ENCODE measurements at regions not wholly inside any gene's neighbourhood (a gene's known extent, or its start where the extent isn't known, plus 50 kb on each side); places are given as distances from the start of the nearest gene placed in this dataset.
"Not testable (repeated sequence)": the region's sequence is repeated elsewhere in the genome, so short reads cannot be mapped to it uniquely, and the experiment has no call there.

- DNase-seq: peak in 1 of 5 donors; percentile 73
- no peak for FAIRE-seq
- no peaks in the 10 kb centered on the region for H3K36me3 ChIP-seq (ENCODE audit: control insufficient read depth in 2 of 3, insufficient read depth in 3 of 3, low read length in 3 of 3)
- H3K27me3 ChIP-seq (ENCODE audit: control insufficient read depth, insufficient read depth, low read length): no peaks in the 10 kb centered on the region
- H3K4me3 ChIP-seq (ENCODE audit: low read length in 3 of 3): no peak overlapping the region
- intact Hi-C loops (cut with DNase I): no loop called here
- no peak for TF ChIP-seq CTCF (IDR thresholded peaks at IDR 0.05; ENCODE audit: borderline replicate concordance, extremely low read depth, insufficient read depth)
- H3K9me3 ChIP-seq (ENCODE audit: control insufficient read depth in 2 of 3, insufficient read depth in 1 of 3, low read length in 3 of 3): no peaks in the 10 kb centered on the region
- H3K27ac ChIP-seq (ENCODE audit: low read depth in 2 of 2, low read length in 2 of 2): no peak overlapping the region
- peaks cover 0 to 10% (median 8%) of the 10 kb centered on the region in 3 donors for H3K4me1 ChIP-seq (ENCODE audit: control insufficient read depth in 2 of 3, insufficient read depth in 2 of 3, low read depth in 1 of 3, low read length in 3 of 3)
- no peak overlapping the region for H3K9ac ChIP-seq (ENCODE audit: low read length in 3 of 3)
Observed at GRCh38 chr9:136599074-136599531, 53.3 kb upstream of the NOTCH1 start.

GRCh38 chr9:136598390-136599073, 52.7 kb upstream of the NOTCH1 start:
- H3K27me3 ChIP-seq (ENCODE audit: control insufficient read depth, insufficient read depth, low read length); H3K36me3 ChIP-seq (ENCODE audit: control insufficient read depth in 2 of 3, insufficient read depth in 3 of 3, low read length in 3 of 3); H3K9ac ChIP-seq (ENCODE audit: low read length in 3 of 3); H3K4me1 ChIP-seq (ENCODE audit: control insufficient read depth in 2 of 3, insufficient read depth in 2 of 3, low read depth in 1 of 3, low read length in 3 of 3); FAIRE-seq; DNase-seq; H3K9me3 ChIP-seq (ENCODE audit: control insufficient read depth in 2 of 3, insufficient read depth in 1 of 3, low read length in 3 of 3); H3K4me3 ChIP-seq (ENCODE audit: low read length in 3 of 3); intact Hi-C loops (cut with DNase I); H3K27ac ChIP-seq (ENCODE audit: low read depth in 2 of 2, low read length in 2 of 2): not testable (repeated sequence)

DNA sequence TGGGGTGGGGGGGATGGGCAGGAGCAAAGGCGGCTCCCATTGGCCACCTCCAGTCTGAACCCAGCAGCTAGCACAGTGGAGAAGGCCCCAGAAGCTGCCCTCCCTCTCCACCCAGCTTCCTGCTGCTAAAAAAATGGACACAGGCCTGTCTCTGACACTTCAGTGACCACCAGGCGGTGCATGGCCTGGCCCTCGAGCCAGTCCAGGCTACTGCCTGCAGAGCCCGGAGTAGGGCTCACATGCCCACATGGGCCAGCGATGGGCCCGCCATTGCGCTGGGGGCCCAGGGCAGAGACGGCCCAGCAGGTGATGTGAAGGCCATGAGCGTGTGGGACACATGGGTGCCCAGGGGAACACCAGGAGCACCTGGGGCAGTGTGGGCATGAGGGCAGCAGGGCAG, 52.1 kb upstream of the NOTCH1 start:
- no peaks in the 10 kb centered on the region for H3K27me3 ChIP-seq (ENCODE audit: control insufficient read depth, insufficient read depth, low read length)
- no peak overlapping the region for H3K9ac ChIP-seq (ENCODE audit: low read length in 3 of 3)
- TF ChIP-seq CTCF (IDR thresholded peaks at IDR 0.05; ENCODE audit: borderline replicate concordance, extremely low read depth, insufficient read depth): no peak
- H3K4me1 ChIP-seq (ENCODE audit: control insufficient read depth in 2 of 3, insufficient read depth in 2 of 3, low read depth in 1 of 3, low read length in 3 of 3): peaks cover 0 to 10% (median 8%) of the 10 kb centered on the region in 3 donors
- DNase-seq (peak in 1 of 5 donors; percentile 54), FAIRE-seq (no peak)
- no peaks in the 10 kb centered on the region for H3K36me3 ChIP-seq (ENCODE audit: control insufficient read depth in 2 of 3, insufficient read depth in 3 of 3, low read length in 3 of 3)
- H3K4me3 ChIP-seq (ENCODE audit: low read length in 3 of 3): no peak overlapping the region
- intact Hi-C loops (cut with DNase I): no loop called here
- H3K9me3 ChIP-seq (ENCODE audit: control insufficient read depth in 2 of 3, insufficient read depth in 1 of 3, low read length in 3 of 3): no peaks in the 10 kb centered on the region
- H3K27ac ChIP-seq (ENCODE audit: low read depth in 2 of 2, low read length in 2 of 2): no peak overlapping the region

DNA sequence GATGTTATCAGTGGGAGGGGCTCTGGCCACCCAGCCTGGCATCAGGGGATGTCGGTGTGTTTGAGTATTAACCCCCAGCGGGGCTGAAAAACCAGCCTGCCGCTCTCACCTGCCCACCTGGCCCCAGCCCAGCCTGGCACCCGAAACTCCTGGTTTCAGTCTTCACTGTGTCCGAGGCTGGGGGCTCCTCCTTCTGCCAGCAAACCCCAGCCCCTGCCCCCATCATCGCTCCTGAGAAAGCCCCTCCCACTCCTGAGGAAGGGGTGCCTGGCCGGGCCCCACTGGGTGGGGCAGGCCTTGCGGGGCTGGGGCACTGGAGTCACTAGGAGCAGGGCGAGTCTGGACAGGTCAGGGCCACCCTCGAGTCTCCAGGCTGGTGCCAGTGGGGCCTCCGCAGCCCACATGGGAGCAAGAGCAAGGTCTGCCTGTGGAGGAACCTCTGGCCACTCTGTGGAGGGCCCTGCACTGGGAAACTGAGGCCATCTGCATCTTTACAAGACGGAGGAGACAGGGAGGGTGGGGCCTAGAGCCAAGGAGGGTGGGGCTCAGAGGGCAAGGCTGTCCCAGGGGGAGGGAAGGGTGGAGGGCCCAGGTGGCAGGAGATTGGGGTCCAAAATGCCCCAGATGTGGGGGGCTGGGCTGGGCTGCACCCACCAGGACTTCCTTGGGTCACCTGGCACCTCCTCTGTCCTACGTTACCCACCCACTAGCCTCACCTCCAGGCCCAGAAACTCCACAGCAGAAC, 51.5 kb upstream of the NOTCH1 start:
- DNase-seq: peak in 1 of 5 donors; percentile 72
- Histone ChIP-seq H3K4me3 (ENCODE audit: low read length in 3 of 3) (no peak overlapping the region), H3K36me3 (ENCODE audit: control insufficient read depth in 2 of 3, insufficient read depth in 3 of 3, low read length in 3 of 3) (no peaks in the 10 kb centered on the region), H3K9me3 (ENCODE audit: control insufficient read depth in 2 of 3, insufficient read depth in 1 of 3, low read length in 3 of 3) (no peaks in the 10 kb centered on the region), H3K4me1 (ENCODE audit: control insufficient read depth in 2 of 3, insufficient read depth in 2 of 3, low read depth in 1 of 3, low read length in 3 of 3) (peaks cover 0 to 10% (median 8%) of the 10 kb centered on the region in 3 donors), H3K27ac (ENCODE audit: low read depth in 2 of 2, low read length in 2 of 2) (no peak overlapping the region), H3K9ac (ENCODE audit: low read length in 3 of 3) (no peak overlapping the region), H3K27me3 (ENCODE audit: control insufficient read depth, insufficient read depth, low read length) (no peaks in the 10 kb centered on the region)
- intact Hi-C loops (cut with DNase I): no loop called here
- no peak for FAIRE-seq
- TF ChIP-seq CTCF (IDR thresholded peaks at IDR 0.05; ENCODE audit: borderline replicate concordance, extremely low read depth, insufficient read depth): no peak

Measured in kidney (tissue), 13 donors.